ENCODE measurements at regions not wholly inside any gene's neighbourhood (a gene's known extent, or its start where the extent isn't known, plus 50 kb on each side); places are given as distances from the start of the nearest gene placed in this dataset.

GRCh38 chr18:52183107-52183506 is 156.9 kb upstream of the DCC start:
- TF ChIP-seq ATF4 (CRISPR knock-in tag; IDR thresholded peaks at IDR 0.05) (no peak), SMAD1 (CRISPR knock-in tag; IDR thresholded peaks at IDR 0.05; ENCODE audit: borderline replicate concordance, low read depth) (no peak), PCBP2 (optimal IDR thresholded peaks at IDR 0.05; ENCODE audit: low read depth, low read length, poor library complexity, severe bottlenecking) (no peak), PLRG1 (conservative IDR thresholded peaks at IDR 0.05) (no peak), NCOA2 (CRISPR knock-in tag; IDR thresholded peaks at IDR 0.05) (no peak)

All from HepG2 (cell line).